ENCODE measurements at regions not wholly inside any gene's neighbourhood (a gene's known extent, or its start where the extent isn't known, plus 50 kb on each side); places are given as distances from the start of the nearest gene placed in this dataset.

- TF ChIP-seq, protein P1, sequence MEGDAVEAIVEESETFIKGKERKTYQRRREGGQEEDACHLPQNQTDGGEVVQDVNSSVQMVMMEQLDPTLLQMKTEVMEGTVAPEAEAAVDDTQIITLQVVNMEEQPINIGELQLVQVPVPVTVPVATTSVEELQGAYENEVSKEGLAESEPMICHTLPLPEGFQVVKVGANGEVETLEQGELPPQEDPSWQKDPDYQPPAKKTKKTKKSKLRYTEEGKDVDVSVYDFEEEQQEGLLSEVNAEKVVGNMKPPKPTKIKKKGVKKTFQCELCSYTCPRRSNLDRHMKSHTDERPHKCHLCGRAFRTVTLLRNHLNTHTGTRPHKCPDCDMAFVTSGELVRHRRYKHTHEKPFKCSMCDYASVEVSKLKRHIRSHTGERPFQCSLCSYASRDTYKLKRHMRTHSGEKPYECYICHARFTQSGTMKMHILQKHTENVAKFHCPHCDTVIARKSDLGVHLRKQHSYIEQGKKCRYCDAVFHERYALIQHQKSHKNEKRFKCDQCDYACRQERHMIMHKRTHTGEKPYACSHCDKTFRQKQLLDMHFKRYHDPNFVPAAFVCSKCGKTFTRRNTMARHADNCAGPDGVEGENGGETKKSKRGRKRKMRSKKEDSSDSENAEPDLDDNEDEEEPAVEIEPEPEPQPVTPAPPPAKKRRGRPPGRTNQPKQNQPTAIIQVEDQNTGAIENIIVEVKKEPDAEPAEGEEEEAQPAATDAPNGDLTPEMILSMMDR (IDR thresholded peaks at IDR 0.05; ENCODE audit: low read depth, low read length, poor library complexity, severe bottlenecking): no peak
- no peak for TF ChIP-seq EZH2phosphoT487 (IDR thresholded peaks at IDR 0.05; ENCODE audit: borderline replicate concordance, low read length)
Measured at GRCh38 chr3:187447737-187448136, 79.6 kb downstream of the RTP4 start.

Data from DOHH2 (cell line).